ENCODE measurements at regions not wholly inside any gene's neighbourhood (a gene's known extent, or its start where the extent isn't known, plus 50 kb on each side); places are given as distances from the start of the nearest gene placed in this dataset.

DNA sequence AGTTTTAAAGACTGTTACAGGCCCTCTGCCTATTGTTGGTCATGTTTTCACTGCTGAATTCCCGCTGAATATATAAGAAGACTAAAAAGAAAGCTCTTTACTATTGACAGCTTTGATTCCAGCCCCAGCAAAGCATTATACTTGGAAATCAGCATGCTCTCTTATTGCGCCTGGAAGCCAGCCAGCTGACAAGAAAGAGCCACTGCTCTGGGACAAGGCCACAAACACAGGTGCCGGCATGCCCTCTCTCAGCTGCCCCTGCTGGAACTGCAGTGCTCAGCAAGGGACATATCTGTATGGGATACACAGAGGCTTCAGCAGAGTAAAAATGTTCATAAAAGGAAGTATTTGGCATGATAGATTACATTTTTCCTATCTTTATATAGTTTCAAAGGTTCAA is 523.9 kb downstream of the ADRA2A start:
- TF ChIP-seq GABPA (IDR thresholded peaks at IDR 0.05; ENCODE audit: borderline replicate concordance, insufficient read depth, low read length) (no peak), JUND (IDR thresholded peaks at IDR 0.05; ENCODE audit: low read length) (no peak), ZNF274 (IDR thresholded peaks at IDR 0.05; ENCODE audit: borderline replicate concordance, extremely low read depth, low read length) (no peak), TAF1 (IDR thresholded peaks at IDR 0.05; ENCODE audit: low read depth, low read length) (no peak)
- TF ChIP-seq, protein P1, sequence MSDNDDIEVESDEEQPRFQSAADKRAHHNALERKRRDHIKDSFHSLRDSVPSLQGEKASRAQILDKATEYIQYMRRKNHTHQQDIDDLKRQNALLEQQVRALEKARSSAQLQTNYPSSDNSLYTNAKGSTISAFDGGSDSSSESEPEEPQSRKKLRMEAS (IDR thresholded peaks at IDR 0.05): no peak

Data from H1 (cell line).